Suprapubic skin (tissue), 4 donors: ENCODE measurements at regions not wholly inside any gene's neighbourhood (a gene's known extent, or its start where the extent isn't known, plus 50 kb on each side); places are given as distances from the start of the nearest gene placed in this dataset.

Experiments
- DNase-seq, 2 donors: peaks; one replicate each; pipeline ENCODE4 v3.0.0-alpha.2; 2019; ENCODE audit warnings: low spot score in 2 of 2
- H3K27ac ChIP-seq: fragments of 200-600 bp; sonication (generic); one replicate; pipeline ENCODE4 v1.5.1; 2019
- H3K27me3 ChIP-seq: fragments of 200-600 bp; sonication (generic); one replicate; pipeline ENCODE4 v1.5.1; 2019
- H3K36me3 ChIP-seq: fragments of 200-600 bp; sonication (generic); one replicate; pipeline ENCODE4 v1.5.1; 2019
- H3K4me1 ChIP-seq: fragments of 200-600 bp; sonication (generic); one replicate; pipeline ENCODE4 v1.5.1; 2019
- H3K4me3 ChIP-seq: fragments of 200-600 bp; sonication (generic); one replicate; pipeline ENCODE4 v1.5.1; 2019; ENCODE audit warnings: mild to moderate bottlenecking
- H3K9me3 ChIP-seq: fragments of 200-600 bp; sonication (generic); one replicate; pipeline ENCODE4 v1.5.1; 2019
- EP300 ChIP-seq: sonication (generic); formaldehyde crosslinking; IDR thresholded peaks from one replicate; pipeline ENCODE4 v1.6.1; 2017; ENCODE audit warnings: antibody characterized with exemption
- POLR2A ChIP-seq, 2 donors: fragments of 450-650 bp; IDR thresholded peaks; one replicate each; pipeline ENCODE4 v1.6.1; 2017; ENCODE audit warnings: antibody characterized with exemption in 2 of 2, mild to moderate bottlenecking in 2 of 2, moderate library complexity in 2 of 2
- POLR2AphosphoS5 ChIP-seq, 3 donors: sonication (generic); formaldehyde crosslinking; IDR thresholded peaks; one replicate each; pipeline ENCODE4 v1.6.1; 2017; ENCODE audit warnings: antibody characterized with exemption in 3 of 3
- WGBS: methylation state at CpG from one replicate; pipeline ENCODE4 v1.1.5; 2018; 5-methylcytosine and 5-hydroxymethylcytosine counted together
- TF ChIP-seq, protein P1 (sequence below), 2 donors: fragments of 200-600 bp in 1 of 2; fragments of 450-650 bp in 1 of 2; sonication (generic) in 1 of 2; IDR thresholded peaks; one replicate each; pipeline ENCODE4 v1.5.1; 2016 to 2019; ENCODE audit warnings: antibody characterized with exemption in 2 of 2, mild to moderate bottlenecking in 1 of 2, moderate library complexity in 1 of 2

DNA sequence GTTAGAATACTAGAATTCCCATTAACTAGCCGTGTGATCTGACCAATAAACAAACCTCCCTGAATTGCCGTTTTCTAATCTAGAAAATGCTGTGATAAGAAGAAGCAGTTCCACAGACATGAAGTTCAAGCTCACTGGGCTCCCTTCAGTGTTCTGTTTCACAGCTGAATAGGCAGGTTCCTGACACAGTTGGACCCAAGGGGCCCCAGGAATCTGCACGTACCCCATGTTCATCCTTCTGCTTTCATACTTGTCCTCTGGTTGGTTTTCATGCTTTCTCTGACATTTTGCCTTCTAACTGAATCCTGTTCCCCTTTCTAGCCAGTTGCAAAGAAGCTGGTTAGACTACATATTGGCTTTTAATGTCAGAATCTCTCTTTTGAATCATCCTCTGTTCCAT lies 374.1 kb upstream of the MAD2L1 start:
- no peak for DNase-seq
- Histone ChIP-seq H3K4me3 (no peak overlapping the region), H3K9me3 (no peaks in the 10 kb centered on the region), H3K4me1 (no peaks in the 10 kb centered on the region), H3K36me3 (no peaks in the 10 kb centered on the region), H3K27me3 (no peaks in the 10 kb centered on the region), H3K27ac (no peak overlapping the region)
- TF ChIP-seq POLR2AphosphoS5 (IDR thresholded peaks at IDR 0.05) (no peak), POLR2A (IDR thresholded peaks at IDR 0.05) (no peak), EP300 (no peak)
- TF ChIP-seq, protein P1, sequence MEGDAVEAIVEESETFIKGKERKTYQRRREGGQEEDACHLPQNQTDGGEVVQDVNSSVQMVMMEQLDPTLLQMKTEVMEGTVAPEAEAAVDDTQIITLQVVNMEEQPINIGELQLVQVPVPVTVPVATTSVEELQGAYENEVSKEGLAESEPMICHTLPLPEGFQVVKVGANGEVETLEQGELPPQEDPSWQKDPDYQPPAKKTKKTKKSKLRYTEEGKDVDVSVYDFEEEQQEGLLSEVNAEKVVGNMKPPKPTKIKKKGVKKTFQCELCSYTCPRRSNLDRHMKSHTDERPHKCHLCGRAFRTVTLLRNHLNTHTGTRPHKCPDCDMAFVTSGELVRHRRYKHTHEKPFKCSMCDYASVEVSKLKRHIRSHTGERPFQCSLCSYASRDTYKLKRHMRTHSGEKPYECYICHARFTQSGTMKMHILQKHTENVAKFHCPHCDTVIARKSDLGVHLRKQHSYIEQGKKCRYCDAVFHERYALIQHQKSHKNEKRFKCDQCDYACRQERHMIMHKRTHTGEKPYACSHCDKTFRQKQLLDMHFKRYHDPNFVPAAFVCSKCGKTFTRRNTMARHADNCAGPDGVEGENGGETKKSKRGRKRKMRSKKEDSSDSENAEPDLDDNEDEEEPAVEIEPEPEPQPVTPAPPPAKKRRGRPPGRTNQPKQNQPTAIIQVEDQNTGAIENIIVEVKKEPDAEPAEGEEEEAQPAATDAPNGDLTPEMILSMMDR (IDR thresholded peaks at IDR 0.05), result no peak
- WGBS, result 84% methylated on average over 3 of the region's 3 CpGs

GRCh38 chr4:120435179-120435578 lies 368.5 kb upstream of the MAD2L1 start:
- DNase-seq, result no peak
- TF ChIP-seq POLR2A (IDR thresholded peaks at IDR 0.05), result no peak
- TF ChIP-seq, protein P1 (IDR thresholded peaks at IDR 0.05), result no peak
- TF ChIP-seq EP300, result no peak
- no peak for TF ChIP-seq POLR2AphosphoS5 (IDR thresholded peaks at IDR 0.05)
- H3K4me1 ChIP-seq, result no peaks in the 10 kb centered on the region
- H3K27ac ChIP-seq, result no peak overlapping the region
- no peak overlapping the region for H3K4me3 ChIP-seq
- H3K27me3 ChIP-seq, result no peaks in the 10 kb centered on the region
- WGBS, result 73% methylated on average over 5 of the region's 5 CpGs
- no peaks in the 10 kb centered on the region for H3K9me3 ChIP-seq
- no peaks in the 10 kb centered on the region for H3K36me3 ChIP-seq

- no peaks in the 10 kb centered on the region for H3K36me3 ChIP-seq
- no peaks in the 10 kb centered on the region for H3K9me3 ChIP-seq
- H3K4me3 ChIP-seq, result no peak overlapping the region
- TF ChIP-seq, protein P1 (IDR thresholded peaks at IDR 0.05), result no peak
- TF ChIP-seq POLR2A (IDR thresholded peaks at IDR 0.05), result no peak
- TF ChIP-seq EP300, result no peak
- no peak for TF ChIP-seq POLR2AphosphoS5 (IDR thresholded peaks at IDR 0.05)
- 67% methylated on average over 2 of the region's 2 CpGs for WGBS
- DNase-seq, result no peak
- H3K4me1 ChIP-seq, result no peaks in the 10 kb centered on the region
- no peak overlapping the region for H3K27ac ChIP-seq
- no peaks in the 10 kb centered on the region for H3K27me3 ChIP-seq
These were observed 368.1 kb upstream of the MAD2L1 start for GRCh38 chr4:120434756-120435155.

DNA sequence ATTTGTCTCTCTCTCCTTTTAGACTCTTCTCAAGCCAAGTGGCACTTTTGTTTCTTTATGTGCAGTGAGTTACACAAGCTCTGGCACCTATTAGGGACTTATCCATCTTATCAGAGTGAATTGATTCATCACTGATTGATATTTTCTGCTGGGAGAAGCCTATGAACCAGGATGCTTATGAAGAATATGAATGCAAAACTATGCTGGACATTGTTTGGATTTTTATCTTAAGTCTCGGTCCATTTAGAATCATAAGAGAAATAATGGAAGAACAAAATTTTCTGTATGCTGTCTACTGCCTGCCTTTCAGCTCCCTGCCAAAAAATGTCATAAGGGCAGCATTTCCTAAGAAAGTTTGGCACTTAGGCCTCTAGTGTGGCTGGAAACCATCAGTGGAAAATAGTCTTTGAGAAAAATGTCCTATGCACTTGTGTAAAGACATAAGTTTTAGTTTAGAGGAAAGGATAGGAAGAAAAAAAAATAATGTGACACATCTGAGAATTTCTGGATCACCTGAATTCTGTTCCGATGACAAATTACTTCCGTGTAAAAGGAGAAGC lies 365.7 kb upstream of the MAD2L1 start:
- no peak overlapping the region for H3K4me3 ChIP-seq
- no peaks in the 10 kb centered on the region for H3K27me3 ChIP-seq
- TF ChIP-seq EP300, result no peak
- no peak for TF ChIP-seq POLR2AphosphoS5 (IDR thresholded peaks at IDR 0.05)
- TF ChIP-seq, protein P1 (IDR thresholded peaks at IDR 0.05), result no peak
- no peak for TF ChIP-seq POLR2A (IDR thresholded peaks at IDR 0.05)
- H3K27ac ChIP-seq, result no peak overlapping the region
- no peaks in the 10 kb centered on the region for H3K9me3 ChIP-seq
- 68% methylated on average over 3 of the region's 3 CpGs for WGBS
- H3K36me3 ChIP-seq, result no peaks in the 10 kb centered on the region
- H3K4me1 ChIP-seq, result no peaks in the 10 kb centered on the region
- no peak for DNase-seq

DNA sequence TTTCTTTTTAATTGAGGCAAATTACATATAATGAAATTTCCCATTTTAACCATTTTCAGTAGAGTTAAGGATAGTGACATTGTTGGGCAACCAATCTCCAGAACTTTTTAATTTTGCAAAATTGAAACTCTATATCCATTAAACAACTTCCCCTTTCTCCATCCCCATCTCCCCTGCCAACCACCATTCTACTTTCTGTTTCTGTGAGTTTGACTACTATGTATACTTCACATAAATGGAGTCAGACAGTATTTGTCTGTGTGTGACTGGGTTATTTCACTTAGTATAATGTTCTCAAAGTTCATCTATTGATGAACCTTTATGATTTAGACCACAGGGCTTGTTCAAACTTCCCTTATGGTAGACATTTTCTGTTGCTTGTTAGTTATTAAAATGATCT lies 364.5 kb upstream of the MAD2L1 start:
- no peaks in the 10 kb centered on the region for H3K27me3 ChIP-seq
- no peak overlapping the region for H3K4me3 ChIP-seq
- H3K9me3 ChIP-seq, result no peaks in the 10 kb centered on the region
- H3K36me3 ChIP-seq, result no peaks in the 10 kb centered on the region
- H3K4me1 ChIP-seq, result no peaks in the 10 kb centered on the region
- TF ChIP-seq POLR2AphosphoS5 (IDR thresholded peaks at IDR 0.05) (no peak), EP300 (no peak), POLR2A (IDR thresholded peaks at IDR 0.05) (no peak)
- TF ChIP-seq, protein P1 (IDR thresholded peaks at IDR 0.05), result no peak
- H3K27ac ChIP-seq, result no peak overlapping the region
- no peak for DNase-seq
